ENCODE measurements at regions not wholly inside any gene's neighbourhood (a gene's known extent, or its start where the extent isn't known, plus 50 kb on each side); places are given as distances from the start of the nearest gene placed in this dataset.

- TF ChIP-seq EZH2 (IDR thresholded peaks at IDR 0.05) (no peak), POLR2AphosphoS5 (IDR thresholded peaks at IDR 0.05; ENCODE audit: borderline replicate concordance, low read depth, low read length) (no peak)
Observed at GRCh38 chr4:178309890-178310289, 867.7 kb upstream of the AGA start.
